Neural crest cell (in vitro differentiated cells): ENCODE measurements at regions not wholly inside any gene's neighbourhood (a gene's known extent, or its start where the extent isn't known, plus 50 kb on each side); places are given as distances from the start of the nearest gene placed in this dataset.

Experiments
- DNase-seq: peaks from one replicate; pipeline ENCODE4 v3.0.0; 2021; ENCODE audit warnings: low read depth, mixed read lengths, low spot score
- H3K27ac Mint-ChIP-seq: one replicate; pipeline ENCODE4 v1.8.0; 2021; ENCODE audit warnings: mild to moderate bottlenecking, mixed read lengths; ENCODE audit not compliant: unreplicated experiment
- H3K27me3 Mint-ChIP-seq: 2 replicates; pipeline ENCODE4 v1.8.0; 2021; ENCODE audit warnings: low read depth, mild to moderate bottlenecking, mixed read lengths
- H3K36me3 Mint-ChIP-seq: 2 replicates; pipeline ENCODE4 v1.8.0; 2021; ENCODE audit warnings: low read depth, mild to moderate bottlenecking, mixed read lengths
- H3K4me1 Mint-ChIP-seq: 2 replicates; pipeline ENCODE4 v1.8.0; 2021; ENCODE audit warnings: mixed read lengths
- H3K4me3 Mint-ChIP-seq: one replicate; pipeline ENCODE4 v1.8.0; 2021; ENCODE audit warnings: mild to moderate bottlenecking, mixed read lengths
- H3K9me3 Mint-ChIP-seq: 2 replicates; pipeline ENCODE4 v1.8.0; 2021; ENCODE audit warnings: mixed read lengths
- TF ChIP-seq, protein P1 (sequence below): fragments of 200-600 bp; sonication (generic); conservative IDR thresholded peaks from 2 replicates; pipeline ENCODE4 v1.5.0; 2021; ENCODE audit warnings: antibody characterized with exemption, mild to moderate bottlenecking

DNA sequence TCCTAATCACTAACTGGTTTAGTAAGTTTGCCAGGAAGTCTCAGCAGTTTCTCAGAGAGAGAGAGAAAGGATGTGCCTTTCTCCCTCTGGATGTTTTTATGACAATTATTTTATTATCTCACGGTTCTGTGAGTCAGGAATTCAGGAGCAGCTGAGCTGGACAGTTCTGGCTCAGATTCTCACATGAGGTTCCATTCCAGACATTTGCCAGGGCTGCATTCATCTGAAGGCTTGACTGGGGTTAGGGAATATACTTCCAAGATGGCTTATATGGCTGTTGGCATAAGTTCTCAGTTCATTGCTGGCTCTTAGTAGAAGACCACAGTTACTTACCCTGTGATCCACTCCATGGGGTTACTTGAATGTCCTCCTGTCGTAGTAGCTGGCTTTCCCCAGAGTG lies 101.2 kb upstream of the ATF7IP start:
- H3K27me3 Mint-ChIP-seq, result no peaks in the 10 kb centered on the region
- H3K36me3 Mint-ChIP-seq, result peaks cover 20% of the 10 kb centered on the region
- peaks cover 18% of the 10 kb centered on the region for H3K9me3 Mint-ChIP-seq
- DNase-seq, result no peak
- TF ChIP-seq, protein P1, sequence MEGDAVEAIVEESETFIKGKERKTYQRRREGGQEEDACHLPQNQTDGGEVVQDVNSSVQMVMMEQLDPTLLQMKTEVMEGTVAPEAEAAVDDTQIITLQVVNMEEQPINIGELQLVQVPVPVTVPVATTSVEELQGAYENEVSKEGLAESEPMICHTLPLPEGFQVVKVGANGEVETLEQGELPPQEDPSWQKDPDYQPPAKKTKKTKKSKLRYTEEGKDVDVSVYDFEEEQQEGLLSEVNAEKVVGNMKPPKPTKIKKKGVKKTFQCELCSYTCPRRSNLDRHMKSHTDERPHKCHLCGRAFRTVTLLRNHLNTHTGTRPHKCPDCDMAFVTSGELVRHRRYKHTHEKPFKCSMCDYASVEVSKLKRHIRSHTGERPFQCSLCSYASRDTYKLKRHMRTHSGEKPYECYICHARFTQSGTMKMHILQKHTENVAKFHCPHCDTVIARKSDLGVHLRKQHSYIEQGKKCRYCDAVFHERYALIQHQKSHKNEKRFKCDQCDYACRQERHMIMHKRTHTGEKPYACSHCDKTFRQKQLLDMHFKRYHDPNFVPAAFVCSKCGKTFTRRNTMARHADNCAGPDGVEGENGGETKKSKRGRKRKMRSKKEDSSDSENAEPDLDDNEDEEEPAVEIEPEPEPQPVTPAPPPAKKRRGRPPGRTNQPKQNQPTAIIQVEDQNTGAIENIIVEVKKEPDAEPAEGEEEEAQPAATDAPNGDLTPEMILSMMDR, result no peak
- no peak overlapping the region for H3K27ac Mint-ChIP-seq
- peaks cover 59% of the 10 kb centered on the region for H3K4me1 Mint-ChIP-seq
- no peak overlapping the region for H3K4me3 Mint-ChIP-seq

DNA sequence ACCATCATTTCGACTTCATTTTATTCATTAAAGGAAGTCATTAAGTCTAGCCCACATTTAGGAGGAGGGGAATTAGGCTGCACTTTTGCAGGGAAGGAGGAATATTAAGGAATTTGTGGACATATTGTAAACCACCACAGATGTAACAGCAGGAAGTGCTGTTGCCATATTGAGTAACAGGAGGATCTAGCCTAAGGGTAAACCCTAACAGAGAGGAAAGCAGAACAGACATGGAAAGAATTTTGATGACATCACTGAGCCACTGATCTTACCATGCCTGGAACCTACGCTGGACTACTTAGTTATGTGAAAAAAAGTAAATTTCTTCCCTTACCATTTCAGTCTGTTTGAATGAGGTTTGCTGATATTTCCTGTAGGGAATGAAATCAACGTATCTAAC lies 100.7 kb upstream of the ATF7IP start:
- TF ChIP-seq, protein P1, result no peak
- H3K27ac Mint-ChIP-seq, result no peak overlapping the region
- peaks cover 59% of the 10 kb centered on the region for H3K4me1 Mint-ChIP-seq
- peaks cover 17% of the 10 kb centered on the region for H3K9me3 Mint-ChIP-seq
- peaks cover 22% of the 10 kb centered on the region for H3K36me3 Mint-ChIP-seq
- no peaks in the 10 kb centered on the region for H3K27me3 Mint-ChIP-seq
- no peak overlapping the region for H3K4me3 Mint-ChIP-seq
- no peak for DNase-seq

DNA sequence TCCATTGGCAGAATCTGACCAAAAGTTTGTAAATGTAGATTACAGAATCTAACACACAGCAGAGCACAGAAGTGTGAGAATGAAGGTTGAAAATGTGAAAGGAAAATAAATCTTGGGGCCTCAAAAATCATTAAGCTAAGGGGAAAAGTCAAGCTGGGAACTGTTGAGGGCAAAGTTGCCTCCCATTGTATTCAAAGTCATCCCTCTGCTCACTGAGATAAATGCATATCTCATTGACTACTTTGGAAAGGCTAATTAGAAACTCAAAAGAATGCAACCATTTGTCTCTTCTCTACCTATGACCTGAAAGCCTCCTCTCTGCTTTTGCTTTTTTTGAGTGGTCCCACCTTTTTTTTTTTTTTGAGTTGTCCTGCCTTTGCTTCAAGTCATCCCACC lies 97.4 kb upstream of the ATF7IP start:
- Mint-ChIP-seq H3K4me1 (peaks cover 38% of the 10 kb centered on the region), H3K4me3 (no peak overlapping the region), H3K27ac (no peak overlapping the region), H3K36me3 (peaks cover 19% of the 10 kb centered on the region), H3K27me3 (no peaks in the 10 kb centered on the region), H3K9me3 (peaks cover 17% of the 10 kb centered on the region)
- TF ChIP-seq, protein P1, result no peak
- no peak for DNase-seq

DNA sequence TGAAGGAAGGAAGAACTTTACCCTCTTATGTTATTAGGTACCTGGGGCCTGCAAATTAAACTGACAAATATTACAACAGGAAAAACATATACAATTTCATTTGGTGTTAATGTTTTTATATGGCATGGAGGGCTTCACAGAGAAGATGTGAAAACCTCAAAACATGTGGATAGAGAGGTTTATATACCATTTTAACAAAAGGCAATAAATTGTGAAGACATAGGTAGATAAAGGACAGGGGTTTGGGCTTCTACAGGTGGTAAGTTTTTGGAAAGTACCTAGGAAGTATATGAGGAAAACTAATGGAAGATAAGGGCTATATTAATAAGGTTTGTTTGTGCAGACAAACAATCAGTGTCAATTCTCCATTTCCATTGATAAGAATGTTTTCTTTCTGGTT lies 95.1 kb upstream of the ATF7IP start:
- no peak overlapping the region for H3K27ac Mint-ChIP-seq
- H3K27me3 Mint-ChIP-seq, result no peaks in the 10 kb centered on the region
- H3K4me3 Mint-ChIP-seq, result no peak overlapping the region
- TF ChIP-seq, protein P1, result no peak
- H3K4me1 Mint-ChIP-seq, result peaks cover 32% of the 10 kb centered on the region
- DNase-seq, result no peak
- H3K9me3 Mint-ChIP-seq, result peaks cover 13% of the 10 kb centered on the region
- H3K36me3 Mint-ChIP-seq, result peaks cover 20% of the 10 kb centered on the region

DNA sequence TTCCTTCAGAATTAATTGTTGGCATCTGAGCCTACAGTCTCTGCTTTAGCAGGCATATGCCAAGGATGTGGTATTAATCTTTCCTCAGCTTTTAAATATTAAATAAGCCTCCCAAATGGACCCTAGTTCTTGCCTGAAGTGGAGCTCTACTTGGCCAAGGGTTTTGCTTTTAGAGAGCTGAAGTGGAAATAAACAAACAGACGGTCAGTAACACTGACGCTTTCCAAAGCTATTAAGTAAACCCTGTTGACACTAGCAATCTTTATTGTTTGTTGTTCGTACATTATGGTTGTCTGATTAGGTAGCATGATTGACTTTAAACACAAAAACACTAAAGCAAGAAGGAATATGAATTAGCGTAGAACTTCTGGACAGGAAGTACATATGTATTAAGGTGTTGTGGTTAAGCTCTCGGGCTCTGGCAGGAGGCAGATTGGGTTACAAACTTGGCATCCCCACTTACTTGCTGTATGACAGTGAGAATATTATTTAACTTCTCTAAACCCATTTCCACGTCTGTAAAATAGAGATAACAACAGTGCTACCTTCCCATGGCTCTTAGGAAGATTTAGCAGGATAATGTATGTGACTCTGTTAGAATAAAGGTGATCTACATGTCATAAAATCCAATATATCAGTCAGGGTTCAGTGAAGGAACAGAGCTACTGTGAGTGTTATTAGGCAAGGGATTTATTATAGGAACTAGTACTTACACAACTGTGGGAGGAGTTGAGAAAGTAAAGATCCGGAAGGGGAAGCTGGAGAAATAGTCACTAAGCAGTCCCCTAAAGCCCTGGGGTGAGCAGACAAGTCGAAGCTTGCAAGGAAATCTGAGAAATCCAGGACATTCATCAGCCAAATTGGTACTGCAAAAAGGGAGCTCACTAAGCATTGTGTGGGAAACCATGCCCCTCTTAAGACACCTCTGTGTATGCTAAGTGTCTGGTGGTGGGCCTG lies 92.2 kb upstream of the ATF7IP start:
- TF ChIP-seq, protein P1, result no peak
- H3K27ac Mint-ChIP-seq, result no peak overlapping the region
- H3K4me1 Mint-ChIP-seq, result peaks cover 27% of the 10 kb centered on the region
- no peaks in the 10 kb centered on the region for H3K27me3 Mint-ChIP-seq
- peaks cover 22% of the 10 kb centered on the region for H3K36me3 Mint-ChIP-seq
- peaks cover 18% of the 10 kb centered on the region for H3K9me3 Mint-ChIP-seq
- no peak for DNase-seq
- no peak overlapping the region for H3K4me3 Mint-ChIP-seq
